H1 (cell line): ENCODE measurements at regions not wholly inside any gene's neighbourhood (a gene's known extent, or its start where the extent isn't known, plus 50 kb on each side); places are given as distances from the start of the nearest gene placed in this dataset.

Source experiments
- CTCF ChIA-PET: fragments of 300-600 bp; sonication (Branson Sonifier 250); formaldehyde crosslinking; loops from one replicate; lab custom pipeline; 2021; ENCODE audit not compliant: partially characterized antibody; lab: Charles Lee
- POLR2A ChIA-PET: fragments of 300-600 bp; sonication (Branson Sonifier 250); formaldehyde crosslinking; loops from one replicate; lab custom pipeline; 2021; ENCODE audit warnings: inconsistent platforms; ENCODE audit not compliant: partially characterized antibody; lab: Charles Lee
- DNase-seq, 2 experiments: peaks; one replicate each; pipeline versions ENCODE4 v3.0.0 to v3.0.0-alpha.2; 2010 to 2022; ENCODE audit warnings: low spot score in 2 of 2, low read depth in 1 of 2, mixed read lengths in 1 of 2
- FAIRE-seq: peaks from 2 replicates; lab custom pipeline; 2011; peaks lifted over from hg19 to GRCh38; lab: Jason Lieb, UNC
- H2AFZ ChIP-seq: 2 replicates; pipeline ENCODE4 v1.8.1; 2012; ENCODE audit warnings: low read length, inconsistent platforms
- H2AK5ac ChIP-seq: 2 replicates; pipeline ENCODE4 v1.6.1; 2013; ENCODE audit warnings: low read depth, low read length
- H2BK120ac ChIP-seq: replicated peaks from 2 replicates; pipeline ENCODE3; 2013; ENCODE audit warnings: low read depth, low read length, inconsistent platforms
- H2BK12ac ChIP-seq: 2 replicates; pipeline ENCODE4 v1.6.1; 2013; ENCODE audit warnings: low read depth, low read length
- H2BK15ac ChIP-seq: 2 replicates; pipeline ENCODE4 v1.6.1; 2013; ENCODE audit warnings: low read length
- H2BK20ac ChIP-seq: 2 replicates; pipeline ENCODE4 v1.6.1; 2013; ENCODE audit warnings: low read length
- H2BK5ac ChIP-seq: 2 replicates; pipeline ENCODE4 v1.6.1; 2013; ENCODE audit warnings: low read depth, low read length
- H3K14ac ChIP-seq: 2 replicates; pipeline ENCODE4 v1.6.1; 2013; ENCODE audit warnings: inconsistent platforms; ENCODE audit not compliant: insufficient read length
- H3K18ac ChIP-seq: 2 replicates; pipeline ENCODE4 v1.6.1; 2013; ENCODE audit warnings: low read length; ENCODE audit errors: extremely low read depth
- H3K23ac ChIP-seq: 2 replicates; pipeline ENCODE4 v1.6.1; 2013; ENCODE audit warnings: inconsistent platforms; ENCODE audit not compliant: insufficient read length
- H3K23me2 ChIP-seq: 2 replicates; pipeline ENCODE4 v1.6.1; 2013; ENCODE audit warnings: low read depth, low read length
- H3K27ac ChIP-seq: 2 replicates; pipeline ENCODE4 v1.6.1; 2011; ENCODE audit warnings: low read depth, low read length, inconsistent platforms
- H3K27me3 ChIP-seq, 4 experiments: replicated peaks in 1 of 4; 1 replicate in 1 of 4; 2 replicates in 3 of 4; pipeline versions ENCODE4 v1.6.1 to v1.8.1; 2011 to 2013; ENCODE audit warnings: low read length in 3 of 4, mild to moderate bottlenecking in 3 of 4, inconsistent platforms in 2 of 4, mixed read lengths in 2 of 4, moderate library complexity in 1 of 4; ENCODE audit not compliant: control insufficient read depth in 3 of 4, insufficient read depth in 3 of 4; ENCODE audit errors: extremely low read depth in 1 of 4
- H3K36me3 ChIP-seq, 4 experiments: 2 replicates each; pipeline versions ENCODE4 v1.6.1 to v1.8.1; 2011 to 2013; ENCODE audit warnings: mild to moderate bottlenecking in 4 of 4, low read length in 3 of 4, moderate library complexity in 2 of 4, control low read depth in 1 of 4, inconsistent platforms in 1 of 4; ENCODE audit not compliant: insufficient read depth in 4 of 4, control insufficient read depth in 2 of 4
- H3K4ac ChIP-seq: replicated peaks from 2 replicates; pipeline ENCODE3; 2013; ENCODE audit warnings: low read length, low read depth, mixed read lengths, inconsistent platforms; ENCODE audit not compliant: insufficient read length
- H3K4me1 ChIP-seq, 4 experiments: replicated peaks in 1 of 4; 1 replicate in 1 of 4; 2 replicates in 3 of 4; pipeline versions ENCODE4 v1.6.1 to v1.8.1; 2011 to 2013; ENCODE audit warnings: low read length in 3 of 4, inconsistent platforms in 2 of 4, mixed read lengths in 1 of 4; ENCODE audit not compliant: insufficient read depth in 4 of 4, control insufficient read depth in 3 of 4
- H3K4me2 ChIP-seq, 2 experiments: 2 replicates each; pipeline versions ENCODE4 v1.6.1 to v1.8.1; 2011 to 2013; ENCODE audit warnings: low read depth in 2 of 2, low read length in 2 of 2, control low read depth in 1 of 2, inconsistent platforms in 1 of 2, mild to moderate bottlenecking in 1 of 2; ENCODE audit not compliant: insufficient read depth in 1 of 2
- H3K4me3 ChIP-seq, 4 experiments: fragments of 200-600, 300-600 bp in 1 of 4; sonication (generic), shearing (Covaris generic), sonication (Bioruptor Twin) in 1 of 4; 2 replicates each; pipeline versions ENCODE4 v1.5.1 to v1.8.1; 2011 to 2016; ENCODE audit warnings: low read length in 4 of 4, low read depth in 3 of 4, control low read depth in 2 of 4, inconsistent platforms in 2 of 4, mild to moderate bottlenecking in 2 of 4, mixed read lengths in 1 of 4, moderate library complexity in 1 of 4; ENCODE audit not compliant: insufficient read depth in 2 of 4; ENCODE audit errors: extremely low read depth in 1 of 4
- H3K56ac ChIP-seq: replicated peaks from 2 replicates; pipeline ENCODE3; 2013; ENCODE audit warnings: low read depth, mild to moderate bottlenecking, mixed read lengths, low read length, inconsistent platforms; ENCODE audit not compliant: insufficient read length
- H3K79me1 ChIP-seq: 2 replicates; pipeline ENCODE4 v1.6.1; 2013; ENCODE audit warnings: low read depth, low read length, control low read depth
- H3K79me2 ChIP-seq, 2 experiments: 2 replicates each; pipeline versions ENCODE4 v1.6.1 to v1.8.1; 2012 to 2013; ENCODE audit warnings: low read length in 2 of 2, mild to moderate bottlenecking in 2 of 2, inconsistent platforms in 1 of 2; ENCODE audit not compliant: insufficient read depth in 2 of 2, control insufficient read depth in 1 of 2
- H3K9ac ChIP-seq, 4 experiments: replicated peaks in 1 of 4; 1 replicate in 1 of 4; 2 replicates in 3 of 4; pipeline versions ENCODE4 v1.6.1 to v1.8.1; 2011 to 2013; ENCODE audit warnings: low read depth in 3 of 4, low read length in 3 of 4, control low read depth in 2 of 4, mild to moderate bottlenecking in 2 of 4, moderate library complexity in 2 of 4, inconsistent platforms in 1 of 4; ENCODE audit errors: extremely low read depth in 1 of 4
- H3K9me3 ChIP-seq, 2 experiments: 2 replicates each; pipeline versions ENCODE4 v1.6.1 to v1.8.1; 2012 to 2013; ENCODE audit warnings: mild to moderate bottlenecking in 2 of 2, moderate library complexity in 2 of 2, control low read depth in 1 of 2, inconsistent platforms in 1 of 2, low read depth in 1 of 2, low read length in 1 of 2, mixed read lengths in 1 of 2; ENCODE audit not compliant: insufficient read depth in 2 of 2
- H4K20me1 ChIP-seq, 2 experiments: replicated peaks in 1 of 2; 2 replicates each; pipeline versions ENCODE3 to v1.8.1; 2011 to 2013; ENCODE audit warnings: inconsistent platforms in 2 of 2, low read length in 2 of 2, mild to moderate bottlenecking in 1 of 2; ENCODE audit not compliant: insufficient read depth in 2 of 2, control insufficient read depth in 1 of 2
- H4K5ac ChIP-seq: 2 replicates; pipeline ENCODE4 v1.6.1; 2013; ENCODE audit warnings: low read length, low read depth, mixed read lengths, inconsistent platforms; ENCODE audit not compliant: insufficient read length
- H4K8ac ChIP-seq: 2 replicates; pipeline ENCODE4 v1.8.0; 2013; ENCODE audit warnings: mild to moderate bottlenecking, moderate library complexity, low read length, inconsistent platforms; ENCODE audit not compliant: insufficient read depth; ENCODE audit errors: extremely low read depth
- H4K91ac ChIP-seq: replicated peaks from 2 replicates; pipeline ENCODE3; 2013; ENCODE audit warnings: low read length, mixed read lengths, inconsistent platforms; ENCODE audit not compliant: insufficient read length
- RBBP5 ChIP-seq: IDR thresholded peaks from 2 replicates; pipeline ENCODE4 v1.7.1; 2012; ENCODE audit warnings: low read depth, mild to moderate bottlenecking, inconsistent platforms, low read length, moderate library complexity, borderline replicate concordance
- SP4 ChIP-seq: IDR thresholded peaks from 2 replicates; pipeline ENCODE4 v1.6.1; 2012; ENCODE audit warnings: low read length, inconsistent platforms
- TCF12 ChIP-seq: IDR thresholded peaks from 2 replicates; pipeline ENCODE4 v1.6.1; 2011; ENCODE audit warnings: low read depth, mild to moderate bottlenecking, low read length
- WGBS, 2 experiments: shearing (Covaris generic) in 1 of 2; methylation state at CpG; one replicate each; pipeline versions ENCODE4 v1.1.6 to v1.1.7; 2013 to 2015; ENCODE audit warnings: low lambda C conversion rate in 2 of 2, mixed read lengths in 2 of 2, inconsistent platforms in 1 of 2, low coverage in 1 of 2, missing lambda C conversion rate in 1 of 2; ENCODE audit not compliant: insufficient replicate concordance in 2 of 2, insufficient coverage in 1 of 2, insufficient read length in 1 of 2; ENCODE audit errors: extremely low coverage in 1 of 2, missing lambda C conversion rate in 1 of 2; 5-methylcytosine and 5-hydroxymethylcytosine counted together

DNA sequence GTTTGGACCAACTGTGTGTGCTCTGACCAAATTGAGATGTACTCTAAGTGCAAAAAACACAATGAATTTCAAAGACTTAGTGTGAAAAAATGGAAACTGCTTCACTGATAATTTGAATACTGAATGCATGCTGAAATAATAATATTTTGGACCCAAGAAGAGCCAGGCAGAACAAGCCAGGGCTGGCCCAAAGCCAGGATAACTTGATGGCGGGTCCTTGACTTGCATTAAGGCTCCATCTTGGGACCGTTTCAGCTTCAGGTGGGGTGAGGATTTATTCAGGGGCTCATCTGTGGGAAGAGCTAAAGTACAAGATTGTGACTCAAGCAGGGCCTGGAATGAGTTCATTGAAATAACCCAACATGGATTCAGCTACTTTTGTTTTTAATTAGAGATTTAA, 921.9 kb downstream of the QKI start:
- CTCF ChIA-PET, result no interaction called here
- H3K4me2 ChIP-seq, result no peak overlapping the region

More for the DNA sequence above, 921.9 kb downstream of the QKI start:
- no peaks in the 10 kb centered on the region for H3K27me3 ChIP-seq
- peaks cover 2 to 9% of the 10 kb centered on the region in 2 experiments; a peak in 1 of 4 replicates for H3K9me3 ChIP-seq
- no peak overlapping the region for H4K8ac ChIP-seq
- no peak overlapping the region for H2BK5ac ChIP-seq
- no peak overlapping the region for H2BK12ac ChIP-seq
- no peaks in the 10 kb centered on the region for H3K79me1 ChIP-seq
- H4K5ac ChIP-seq, result no peak overlapping the region
- no peak overlapping the region for H2BK120ac ChIP-seq
- H3K9ac ChIP-seq, result no peak overlapping the region
- WGBS, 2 experiments, result 92% methylated on average over 2 of the region's 2 CpGs; no CpG with 5 or more reads in 1 of the 2 experiments
- TF ChIP-seq TCF12 (no peak), RBBP5 (no peak), SP4 (no peak)
- no peak overlapping the region for H3K14ac ChIP-seq
- no peak overlapping the region for H3K23ac ChIP-seq
- no peaks in the 10 kb centered on the region for H3K4me1 ChIP-seq
- no peak overlapping the region for H3K27ac ChIP-seq
- no peak overlapping the region for H3K4ac ChIP-seq
- no peak overlapping the region for H3K56ac ChIP-seq
- DNase-seq, result no peak
- H2AFZ ChIP-seq, result no peak overlapping the region
- no peaks in the 10 kb centered on the region for H3K79me2 ChIP-seq
- H2AK5ac ChIP-seq, result no peak overlapping the region
- no peak overlapping the region for H4K91ac ChIP-seq
- POLR2A ChIA-PET, result no interaction called here
- no peak overlapping the region for H2BK15ac ChIP-seq
- H2BK20ac ChIP-seq, result no peak overlapping the region
- H3K23me2 ChIP-seq, result no peaks in the 10 kb centered on the region
- no peaks in the 10 kb centered on the region; a peak in 1 of 8 replicates for H3K36me3 ChIP-seq
- no peak overlapping the region for H3K4me3 ChIP-seq
- H3K18ac ChIP-seq, result no peak overlapping the region
- FAIRE-seq, result no peak
- H4K20me1 ChIP-seq, result no peaks in the 10 kb centered on the region
